NCI-H510A treated with DMSO at 0.1 percent for 48 hours (cell line): ENCODE measurements at regions not wholly inside any gene's neighbourhood (a gene's known extent, or its start where the extent isn't known, plus 50 kb on each side); places are given as distances from the start of the nearest gene placed in this dataset.

Experiments
- DNase-seq: peaks from one replicate; lab custom pipeline; 2025; lab: John Stamatoyannopoulos, UW

- no peak for DNase-seq
These were observed 241.8 kb downstream of the RBFOX3 start for GRCh38 chr17:79369001-79369400.

DNA sequence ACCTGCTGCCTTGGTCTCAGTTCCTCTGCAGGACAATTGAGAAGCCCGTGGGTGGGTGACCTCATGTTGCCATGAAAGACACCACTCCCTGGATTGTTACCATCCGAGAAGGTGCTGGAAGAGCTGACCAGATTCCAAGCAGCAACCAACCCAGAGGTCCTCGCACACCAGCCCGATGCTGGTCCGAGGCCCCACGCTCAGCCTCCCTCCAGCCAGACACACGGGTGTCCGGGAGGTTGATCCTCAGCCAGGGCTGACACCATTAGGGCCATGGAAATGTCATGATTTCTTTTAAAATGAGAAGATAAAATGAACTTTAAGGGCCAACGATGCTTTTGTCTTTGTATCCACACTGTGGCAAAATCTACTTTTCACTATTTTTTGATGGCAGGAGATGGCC, 242.3 kb downstream of the RBFOX3 start:
- DNase-seq, result no peak

DNA sequence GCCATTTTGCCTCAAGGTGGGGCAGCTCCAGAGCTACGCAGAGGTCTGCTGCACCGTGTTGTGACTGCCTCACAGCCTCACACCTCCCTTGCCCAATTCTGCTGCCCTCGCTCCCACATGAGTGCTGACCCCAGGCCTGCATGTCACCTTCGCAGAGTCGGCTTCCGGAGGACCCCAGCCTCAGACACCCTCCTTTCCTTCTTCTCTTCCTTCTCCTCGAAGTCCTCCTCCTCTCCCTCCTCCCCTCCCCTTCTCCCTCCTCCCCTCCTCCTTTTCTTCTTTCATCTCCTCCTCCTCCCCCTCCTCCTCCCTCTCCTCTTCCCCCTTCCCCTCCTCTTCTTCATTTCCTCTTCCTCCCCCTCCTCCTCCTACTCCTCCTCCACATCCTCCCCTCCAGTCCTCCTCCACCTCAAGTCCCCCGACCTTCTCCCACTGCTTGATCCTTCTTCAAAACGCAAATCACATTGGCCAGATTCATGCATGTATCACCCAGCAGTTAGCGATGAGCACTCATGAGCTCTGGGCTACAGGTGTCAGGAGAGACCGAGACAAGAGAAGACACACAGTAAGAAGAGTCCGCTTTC, 243.8 kb downstream of the RBFOX3 start:
- no peak for DNase-seq

DNA sequence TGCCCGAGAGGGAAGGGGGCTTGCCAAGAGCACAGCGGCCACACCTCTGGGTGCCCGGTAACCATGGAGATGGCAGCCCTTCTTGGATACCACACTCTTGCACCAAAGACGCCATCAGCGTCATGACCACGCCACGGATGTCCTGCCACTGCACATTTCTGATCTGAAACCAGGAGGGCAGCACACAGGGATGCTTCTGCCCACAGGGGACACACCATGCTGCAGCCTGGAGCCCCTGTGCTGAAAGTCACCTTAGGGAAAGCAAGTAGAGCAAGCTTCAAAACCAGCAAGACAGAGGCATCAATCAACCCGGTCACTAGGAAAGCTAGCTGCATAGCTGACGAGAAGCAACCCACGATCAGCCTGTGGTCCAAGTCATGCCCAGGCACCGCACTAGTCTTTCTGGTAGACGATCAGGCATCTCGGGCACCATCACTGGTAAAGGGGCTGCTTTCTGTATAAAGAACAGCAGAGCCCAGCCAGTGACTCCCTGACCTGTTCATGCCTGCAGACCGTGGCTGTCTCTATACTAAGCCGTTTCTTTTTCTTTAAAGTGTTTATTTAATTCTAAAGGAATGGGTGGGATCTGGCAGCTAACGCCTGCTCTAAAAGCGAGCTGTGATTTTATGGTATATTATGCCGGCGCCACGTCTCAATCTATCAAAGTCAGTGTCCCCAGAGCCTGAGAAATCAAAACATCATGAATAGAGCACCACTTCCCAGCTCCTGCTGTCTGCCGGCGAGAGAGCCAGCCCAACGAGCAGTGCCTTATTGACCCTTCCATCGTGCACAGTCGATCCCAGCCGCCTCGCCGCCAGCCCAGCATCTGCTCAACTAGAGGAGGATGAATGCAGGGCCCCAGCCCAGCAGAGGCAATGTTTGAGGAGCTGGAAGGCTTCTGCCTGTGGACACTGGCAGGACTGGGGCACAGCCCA, 244.7 kb downstream of the RBFOX3 start:
- no peak for DNase-seq

- no peak for DNase-seq
These were observed 245.5 kb downstream of the RBFOX3 start for GRCh38 chr17:79365351-79365750.

GRCh38 chr17:79364315-79365094, 246.3 kb downstream of the RBFOX3 start:
- no peak for DNase-seq

- no peak for DNase-seq
These were observed 247.1 kb downstream of the RBFOX3 start for GRCh38 chr17:79363552-79364275.

- DNase-seq, result no peak
These were observed 248.0 kb downstream of the RBFOX3 start for GRCh38 chr17:79362772-79363305.

- no peak for DNase-seq
These were observed 248.7 kb downstream of the RBFOX3 start for GRCh38 chr17:79361873-79362771.

GRCh38 chr17:79361221-79361734, 249.6 kb downstream of the RBFOX3 start:
- no peak for DNase-seq

GRCh38 chr17:79360196-79360595, 250.7 kb downstream of the RBFOX3 start:
- DNase-seq, result no peak

- DNase-seq, result no peak
These were observed 253.9 kb downstream of the RBFOX3 start for GRCh38 chr17:79356839-79357447.

DNA sequence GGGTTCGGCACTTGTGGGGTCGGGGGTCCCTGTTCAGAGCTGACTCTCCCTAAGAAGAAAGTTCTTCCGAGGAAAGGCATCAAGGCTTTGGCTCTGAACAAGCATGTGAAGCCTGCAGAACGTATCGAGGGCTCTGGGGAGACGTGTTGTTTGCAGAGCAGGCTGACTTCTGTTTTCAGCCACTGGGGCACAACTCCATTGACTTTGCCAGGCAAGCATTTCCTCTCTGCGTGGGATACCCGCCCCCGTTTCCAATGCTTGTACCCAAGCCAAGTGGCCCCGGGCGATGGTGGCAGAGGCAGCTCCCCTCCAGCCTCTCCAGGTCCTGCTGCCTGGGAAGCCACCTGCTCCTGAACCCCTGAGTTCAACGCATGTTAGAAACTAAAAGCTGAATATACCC, 255.7 kb downstream of the RBFOX3 start:
- DNase-seq, result no peak

- no peak for DNase-seq
These were observed 256.6 kb downstream of the RBFOX3 start for GRCh38 chr17:79354173-79354820.

- DNase-seq, result no peak
These were observed 257.3 kb downstream of the RBFOX3 start for GRCh38 chr17:79353548-79353947.

GRCh38 chr17:79353016-79353415, 257.8 kb downstream of the RBFOX3 start:
- no peak for DNase-seq

GRCh38 chr17:79350533-79350932, 260.3 kb downstream of the RBFOX3 start:
- DNase-seq, result no peak

DNA sequence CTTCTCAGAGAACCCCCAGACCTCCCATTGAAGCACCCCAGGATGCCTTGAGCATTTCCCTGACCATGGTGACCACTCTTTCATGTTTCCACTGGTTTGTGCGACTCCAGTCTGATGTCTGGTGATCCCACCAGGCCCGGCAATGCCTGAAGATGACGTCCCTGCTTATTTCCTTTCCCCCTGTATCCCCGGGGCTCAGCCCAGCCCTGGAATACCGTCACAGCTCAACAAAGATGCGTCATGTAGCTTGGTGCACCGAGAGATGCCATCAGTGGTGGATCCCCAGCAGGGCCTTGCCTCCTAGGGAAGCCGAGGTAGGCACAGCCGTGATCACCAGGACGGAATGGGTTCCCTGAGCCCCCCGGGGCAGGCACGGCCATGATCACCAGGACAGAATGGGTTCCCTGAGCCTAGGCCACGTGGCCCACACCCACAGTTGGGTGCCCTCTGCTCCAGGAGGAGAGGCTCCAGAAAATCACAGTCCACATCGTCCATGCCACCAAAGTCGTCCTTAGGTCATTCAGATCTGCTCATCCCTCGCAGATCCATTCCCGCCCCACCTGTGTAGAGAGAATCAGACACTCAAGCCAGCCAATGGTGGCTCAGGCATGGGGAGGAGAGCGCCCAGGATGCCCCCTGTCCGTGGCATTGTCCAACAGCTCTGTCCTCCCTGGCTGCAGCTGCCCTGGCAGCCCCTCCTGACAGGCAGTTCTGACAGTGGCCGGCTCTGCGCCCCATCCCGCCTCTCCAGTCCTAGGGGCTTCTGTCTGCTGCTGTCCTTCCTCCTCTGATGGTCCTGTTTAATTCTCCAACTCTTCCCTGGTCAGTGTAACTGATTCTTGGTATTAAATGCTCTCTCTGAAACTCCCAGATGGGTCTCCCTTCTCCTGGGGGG, 261.1 kb downstream of the RBFOX3 start:
- no peak for DNase-seq
